ENCODE measurements at regions not wholly inside any gene's neighbourhood (a gene's known extent, or its start where the extent isn't known, plus 50 kb on each side); places are given as distances from the start of the nearest gene placed in this dataset.
A peak's percentile ranks its signal among the peaks of the same experiment; 100 is the strongest.

DNA sequence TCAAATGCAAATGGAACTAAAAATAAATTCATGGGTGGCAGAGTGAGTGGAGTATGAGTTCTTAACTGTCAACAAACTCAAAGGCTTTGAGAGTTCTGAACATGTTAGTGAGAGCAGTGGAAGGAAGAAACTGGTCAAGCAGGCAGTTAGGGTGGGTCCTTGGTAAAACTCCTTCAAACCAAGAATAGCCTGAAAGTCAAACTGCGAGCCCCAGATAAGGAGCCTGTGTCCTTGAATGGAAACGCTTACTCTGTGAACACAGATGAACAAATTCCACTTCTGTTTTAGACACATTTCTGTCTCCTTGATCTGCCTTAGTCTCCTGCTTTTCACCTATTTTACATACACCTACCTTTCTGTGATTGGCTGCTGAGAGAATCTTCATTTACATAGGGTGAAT is 129.4 kb upstream of the PCDH18 start:
- Histone ChIP-seq H3K27ac (ENCODE audit: low read depth) (no peak overlapping the region), H3F3A (replicated peaks; ENCODE audit: low read depth) (no peaks in the 10 kb centered on the region), H4K20me1 (replicated peaks; ENCODE audit: insufficient read depth) (no peaks in the 10 kb centered on the region), H3K4me3 (no peak overlapping the region), H3K27me3 (ENCODE audit: insufficient read depth) (no peaks in the 10 kb centered on the region), H3K79me2 (replicated peaks; ENCODE audit: insufficient read depth) (no peaks in the 10 kb centered on the region), H2AFZ (no peak overlapping the region), H3K4me1 (ENCODE audit: insufficient read depth) (peaks cover 18% of the 10 kb centered on the region), H3K9me2 (ENCODE audit: insufficient read depth) (no peaks in the 10 kb centered on the region; the same call in 1 of the 2 replicates), H3K4me2 (no peak overlapping the region), H3K36me3 (ENCODE audit: insufficient read depth) (no peaks in the 10 kb centered on the region)
- H3K27me3 Mint-ChIP-seq (ENCODE audit: insufficient read depth, low read depth, poor library complexity), result no peaks in the 10 kb centered on the region
- ATAC-seq (no peak), DNase-seq (ENCODE audit: low spot score) (no peak)
- peaks cover 15% of the 10 kb centered on the region for H3K9me3 Mint-ChIP-seq
- no peak overlapping the region for H3K4me3 Mint-ChIP-seq
- no peak overlapping the region for H3K27ac Mint-ChIP-seq
- H3K36me3 Mint-ChIP-seq (ENCODE audit: low read depth), result peaks cover 12% of the 10 kb centered on the region
- TF ChIP-seq, protein P1, sequence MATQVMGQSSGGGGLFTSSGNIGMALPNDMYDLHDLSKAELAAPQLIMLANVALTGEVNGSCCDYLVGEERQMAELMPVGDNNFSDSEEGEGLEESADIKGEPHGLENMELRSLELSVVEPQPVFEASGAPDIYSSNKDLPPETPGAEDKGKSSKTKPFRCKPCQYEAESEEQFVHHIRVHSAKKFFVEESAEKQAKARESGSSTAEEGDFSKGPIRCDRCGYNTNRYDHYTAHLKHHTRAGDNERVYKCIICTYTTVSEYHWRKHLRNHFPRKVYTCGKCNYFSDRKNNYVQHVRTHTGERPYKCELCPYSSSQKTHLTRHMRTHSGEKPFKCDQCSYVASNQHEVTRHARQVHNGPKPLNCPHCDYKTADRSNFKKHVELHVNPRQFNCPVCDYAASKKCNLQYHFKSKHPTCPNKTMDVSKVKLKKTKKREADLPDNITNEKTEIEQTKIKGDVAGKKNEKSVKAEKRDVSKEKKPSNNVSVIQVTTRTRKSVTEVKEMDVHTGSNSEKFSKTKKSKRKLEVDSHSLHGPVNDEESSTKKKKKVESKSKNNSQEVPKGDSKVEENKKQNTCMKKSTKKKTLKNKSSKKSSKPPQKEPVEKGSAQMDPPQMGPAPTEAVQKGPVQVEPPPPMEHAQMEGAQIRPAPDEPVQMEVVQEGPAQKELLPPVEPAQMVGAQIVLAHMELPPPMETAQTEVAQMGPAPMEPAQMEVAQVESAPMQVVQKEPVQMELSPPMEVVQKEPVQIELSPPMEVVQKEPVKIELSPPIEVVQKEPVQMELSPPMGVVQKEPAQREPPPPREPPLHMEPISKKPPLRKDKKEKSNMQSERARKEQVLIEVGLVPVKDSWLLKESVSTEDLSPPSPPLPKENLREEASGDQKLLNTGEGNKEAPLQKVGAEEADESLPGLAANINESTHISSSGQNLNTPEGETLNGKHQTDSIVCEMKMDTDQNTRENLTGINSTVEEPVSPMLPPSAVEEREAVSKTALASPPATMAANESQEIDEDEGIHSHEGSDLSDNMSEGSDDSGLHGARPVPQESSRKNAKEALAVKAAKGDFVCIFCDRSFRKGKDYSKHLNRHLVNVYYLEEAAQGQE (IDR thresholded peaks at IDR 0.05; ENCODE audit: unreplicated experiment), result no peak
- TF ChIP-seq ZNF331 (CRISPR knock-in tag; IDR thresholded peaks at IDR 0.05; ENCODE audit: low read depth) (no peak), NANOG (IDR thresholded peaks at IDR 0.05; ENCODE audit: borderline replicate concordance) (no peak), JUNB (IDR thresholded peaks at IDR 0.05; ENCODE audit: unreplicated experiment) (no peak), POLR2AphosphoS5 (IDR thresholded peaks at IDR 0.05; ENCODE audit: low read depth) (no peak)
- peaks cover 20% of the 10 kb centered on the region for H3K4me1 Mint-ChIP-seq

DNA sequence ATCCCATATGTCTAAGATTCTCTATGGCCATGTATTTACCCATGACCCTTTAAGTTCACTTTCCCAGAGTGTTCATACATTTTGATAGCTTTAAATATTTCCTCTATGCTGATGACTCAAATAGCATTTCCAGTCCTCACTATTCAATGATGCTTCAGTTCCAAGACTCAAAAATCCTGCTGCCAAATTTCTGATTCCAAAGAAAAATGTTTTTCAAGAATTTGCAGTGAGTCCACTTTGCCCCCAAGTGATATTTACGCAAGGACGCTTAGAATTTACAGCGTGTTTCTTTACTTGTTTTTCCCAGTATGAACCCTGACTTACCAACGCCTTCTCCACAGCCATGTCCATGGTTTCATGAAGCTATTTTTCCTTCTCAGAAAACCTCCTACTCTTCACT is 127.9 kb upstream of the PCDH18 start:
- H3K27ac ChIP-seq (ENCODE audit: low read depth), result no peak overlapping the region
- DNase-seq (ENCODE audit: low spot score) (no peak), ATAC-seq (no peak)
- Mint-ChIP-seq H3K36me3 (ENCODE audit: low read depth) (peaks cover 12% of the 10 kb centered on the region), H3K4me3 (no peak overlapping the region), H3K9me3 (peaks cover 15% of the 10 kb centered on the region), H3K27ac (no peak overlapping the region), H3K4me1 (peaks cover 20% of the 10 kb centered on the region), H3K27me3 (ENCODE audit: insufficient read depth, low read depth, poor library complexity) (peaks cover 2% of the 10 kb centered on the region)
- no peaks in the 10 kb centered on the region for H3F3A ChIP-seq (replicated peaks; ENCODE audit: low read depth)
- H3K4me3 ChIP-seq, result no peak overlapping the region
- H4K20me1 ChIP-seq (replicated peaks; ENCODE audit: insufficient read depth), result no peaks in the 10 kb centered on the region
- H3K4me2 ChIP-seq, result no peak overlapping the region
- H3K9me2 ChIP-seq (ENCODE audit: insufficient read depth), result no peaks in the 10 kb centered on the region; the same call in 1 of the 2 replicates
- no peaks in the 10 kb centered on the region for H3K36me3 ChIP-seq (ENCODE audit: insufficient read depth)
- peaks cover 18% of the 10 kb centered on the region for H3K4me1 ChIP-seq (ENCODE audit: insufficient read depth)
- H3K27me3 ChIP-seq (ENCODE audit: insufficient read depth), result no peaks in the 10 kb centered on the region
- H3K79me2 ChIP-seq (replicated peaks; ENCODE audit: insufficient read depth), result no peaks in the 10 kb centered on the region
- H2AFZ ChIP-seq, result peak overlapping the region; percentile 5; the same call in 1 of the 2 replicates
- no peak for TF ChIP-seq EZH2 (IDR thresholded peaks at IDR 0.05; ENCODE audit: low read depth, unreplicated experiment)
- TF ChIP-seq, protein P2, sequence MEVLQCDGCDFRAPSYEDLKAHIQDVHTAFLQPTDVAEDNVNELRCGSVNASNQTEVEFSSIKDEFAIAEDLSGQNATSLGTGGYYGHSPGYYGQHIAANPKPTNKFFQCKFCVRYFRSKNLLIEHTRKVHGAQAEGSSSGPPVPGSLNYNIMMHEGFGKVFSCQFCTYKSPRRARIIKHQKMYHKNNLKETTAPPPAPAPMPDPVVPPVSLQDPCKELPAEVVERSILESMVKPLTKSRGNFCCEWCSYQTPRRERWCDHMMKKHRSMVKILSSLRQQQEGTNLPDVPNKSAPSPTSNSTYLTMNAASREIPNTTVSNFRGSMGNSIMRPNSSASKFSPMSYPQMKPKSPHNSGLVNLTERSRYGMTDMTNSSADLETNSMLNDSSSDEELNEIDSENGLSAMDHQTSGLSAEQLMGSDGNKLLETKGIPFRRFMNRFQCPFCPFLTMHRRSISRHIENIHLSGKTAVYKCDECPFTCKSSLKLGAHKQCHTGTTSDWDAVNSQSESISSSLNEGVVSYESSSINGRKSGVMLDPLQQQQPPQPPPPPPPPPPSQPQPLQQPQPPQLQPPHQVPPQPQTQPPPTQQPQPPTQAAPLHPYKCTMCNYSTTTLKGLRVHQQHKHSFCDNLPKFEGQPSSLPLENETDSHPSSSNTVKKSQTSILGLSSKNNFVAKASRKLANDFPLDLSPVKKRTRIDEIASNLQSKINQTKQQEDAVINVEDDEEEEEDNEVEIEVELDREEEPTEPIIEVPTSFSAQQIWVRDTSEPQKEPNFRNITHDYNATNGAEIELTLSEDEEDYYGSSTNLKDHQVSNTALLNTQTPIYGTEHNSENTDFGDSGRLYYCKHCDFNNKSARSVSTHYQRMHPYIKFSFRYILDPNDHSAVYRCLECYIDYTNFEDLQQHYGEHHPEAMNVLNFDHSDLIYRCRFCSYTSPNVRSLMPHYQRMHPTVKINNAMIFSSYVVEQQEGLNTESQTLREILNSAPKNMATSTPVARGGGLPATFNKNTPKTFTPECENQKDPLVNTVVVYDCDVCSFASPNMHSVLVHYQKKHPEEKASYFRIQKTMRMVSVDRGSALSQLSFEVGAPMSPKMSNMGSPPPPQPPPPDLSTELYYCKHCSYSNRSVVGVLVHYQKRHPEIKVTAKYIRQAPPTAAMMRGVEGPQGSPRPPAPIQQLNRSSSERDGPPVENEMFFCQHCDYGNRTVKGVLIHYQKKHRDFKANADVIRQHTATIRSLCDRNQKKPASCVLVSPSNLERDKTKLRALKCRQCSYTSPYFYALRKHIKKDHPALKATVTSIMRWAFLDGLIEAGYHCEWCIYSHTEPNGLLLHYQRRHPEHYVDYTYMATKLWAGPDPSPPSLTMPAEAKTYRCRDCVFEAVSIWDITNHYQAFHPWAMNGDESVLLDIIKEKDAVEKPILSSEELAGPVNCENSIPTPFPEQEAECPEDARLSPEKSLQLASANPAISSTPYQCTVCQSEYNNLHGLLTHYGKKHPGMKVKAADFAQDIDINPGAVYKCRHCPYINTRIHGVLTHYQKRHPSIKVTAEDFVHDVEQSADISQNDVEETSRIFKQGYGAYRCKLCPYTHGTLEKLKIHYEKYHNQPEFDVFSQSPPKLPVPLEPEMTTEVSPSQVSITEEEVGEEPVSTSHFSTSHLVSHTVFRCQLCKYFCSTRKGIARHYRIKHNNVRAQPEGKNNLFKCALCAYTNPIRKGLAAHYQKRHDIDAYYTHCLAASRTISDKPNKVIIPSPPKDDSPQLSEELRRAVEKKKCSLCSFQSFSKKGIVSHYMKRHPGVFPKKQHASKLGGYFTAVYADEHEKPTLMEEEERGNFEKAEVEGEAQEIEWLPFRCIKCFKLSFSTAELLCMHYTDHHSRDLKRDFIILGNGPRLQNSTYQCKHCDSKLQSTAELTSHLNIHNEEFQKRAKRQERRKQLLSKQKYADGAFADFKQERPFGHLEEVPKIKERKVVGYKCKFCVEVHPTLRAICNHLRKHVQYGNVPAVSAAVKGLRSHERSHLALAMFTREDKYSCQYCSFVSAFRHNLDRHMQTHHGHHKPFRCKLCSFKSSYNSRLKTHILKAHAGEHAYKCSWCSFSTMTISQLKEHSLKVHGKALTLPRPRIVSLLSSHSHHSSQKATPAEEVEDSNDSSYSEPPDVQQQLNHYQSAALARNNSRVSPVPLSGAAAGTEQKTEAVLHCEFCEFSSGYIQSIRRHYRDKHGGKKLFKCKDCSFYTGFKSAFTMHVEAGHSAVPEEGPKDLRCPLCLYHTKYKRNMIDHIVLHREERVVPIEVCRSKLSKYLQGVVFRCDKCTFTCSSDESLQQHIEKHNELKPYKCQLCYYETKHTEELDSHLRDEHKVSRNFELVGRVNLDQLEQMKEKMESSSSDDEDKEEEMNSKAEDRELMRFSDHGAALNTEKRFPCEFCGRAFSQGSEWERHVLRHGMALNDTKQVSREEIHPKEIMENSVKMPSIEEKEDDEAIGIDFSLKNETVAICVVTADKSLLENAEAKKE (CRISPR knock-in tag; IDR thresholded peaks at IDR 0.05), result no peak
- TF ChIP-seq, protein P3, sequence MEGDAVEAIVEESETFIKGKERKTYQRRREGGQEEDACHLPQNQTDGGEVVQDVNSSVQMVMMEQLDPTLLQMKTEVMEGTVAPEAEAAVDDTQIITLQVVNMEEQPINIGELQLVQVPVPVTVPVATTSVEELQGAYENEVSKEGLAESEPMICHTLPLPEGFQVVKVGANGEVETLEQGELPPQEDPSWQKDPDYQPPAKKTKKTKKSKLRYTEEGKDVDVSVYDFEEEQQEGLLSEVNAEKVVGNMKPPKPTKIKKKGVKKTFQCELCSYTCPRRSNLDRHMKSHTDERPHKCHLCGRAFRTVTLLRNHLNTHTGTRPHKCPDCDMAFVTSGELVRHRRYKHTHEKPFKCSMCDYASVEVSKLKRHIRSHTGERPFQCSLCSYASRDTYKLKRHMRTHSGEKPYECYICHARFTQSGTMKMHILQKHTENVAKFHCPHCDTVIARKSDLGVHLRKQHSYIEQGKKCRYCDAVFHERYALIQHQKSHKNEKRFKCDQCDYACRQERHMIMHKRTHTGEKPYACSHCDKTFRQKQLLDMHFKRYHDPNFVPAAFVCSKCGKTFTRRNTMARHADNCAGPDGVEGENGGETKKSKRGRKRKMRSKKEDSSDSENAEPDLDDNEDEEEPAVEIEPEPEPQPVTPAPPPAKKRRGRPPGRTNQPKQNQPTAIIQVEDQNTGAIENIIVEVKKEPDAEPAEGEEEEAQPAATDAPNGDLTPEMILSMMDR (conservative IDR thresholded peaks at IDR 0.05; ENCODE audit: low read depth in 2 of 2), result no peak
- no peak for TF ChIP-seq CREB1 (CRISPR knock-in tag; IDR thresholded peaks at IDR 0.05; ENCODE audit: low read depth)
